Panc1 (cell line): ENCODE measurements at regions not wholly inside any gene's neighbourhood (a gene's known extent, or its start where the extent isn't known, plus 50 kb on each side); places are given as distances from the start of the nearest gene placed in this dataset.
"Not testable (repeated sequence)": the region's sequence is repeated elsewhere in the genome, so short reads cannot be mapped to it uniquely, and the experiment has no call there.

Source experiments
- ATAC-seq: fragments of 200-7000 bp; cut with Tn5 transposase; 2 replicates; pipeline ENCODE4 v1.9.1; 2020; ENCODE audit warnings: mild to moderate bottlenecking, moderate library complexity
- BruUV-seq: library from RNA; stranded (reverse); fragments of 400-500 nt; replicated peaks from 2 replicates; lab custom pipeline; 2021; lab: Mats Ljungman, UMichigan
- CTCF ChIA-PET: fragments of 300-600 bp; sonication (Branson Sonifier 250); formaldehyde crosslinking; loops from one replicate; lab custom pipeline; 2022; ENCODE audit warnings: antibody characterized with exemption; lab: Charles Lee
- POLR2A ChIA-PET: fragments of 300-600 bp; sonication (Branson Sonifier 250); formaldehyde crosslinking; loops from one replicate; lab custom pipeline; 2022; ENCODE audit warnings: antibody characterized with exemption; lab: Charles Lee
- DNase-seq: peaks from one replicate; pipeline ENCODE4 v3.0.0-alpha.2; 2010; ENCODE audit warnings: low read depth, low spot score
- H3K27ac ChIP-seq: 2 replicates; pipeline ENCODE4 v1.5.1; 2011; ENCODE audit warnings: mild to moderate bottlenecking, low read length, inconsistent platforms
- H3K27me3 ChIP-seq: fragments of 200-500 bp; sonication (Bioruptor generic); 2 replicates; pipeline ENCODE4 v1.6.0; 2014; ENCODE audit warnings: low read length, inconsistent platforms; ENCODE audit not compliant: control insufficient read depth, insufficient read depth
- H3K36me3 ChIP-seq: fragments of 200-500 bp; sonication (Bioruptor generic); 2 replicates; pipeline ENCODE4 v1.5.1; 2014; ENCODE audit warnings: inconsistent platforms, mild to moderate bottlenecking, low read length, moderate library complexity; ENCODE audit not compliant: control insufficient read depth, insufficient read depth
- H3K4me1 ChIP-seq: 2 replicates; pipeline ENCODE4 v1.5.1; 2011; ENCODE audit warnings: inconsistent platforms, mild to moderate bottlenecking, low read length, moderate library complexity; ENCODE audit not compliant: control insufficient read depth, insufficient read depth
- H3K4me3 ChIP-seq, 2 experiments: 2 replicates each; pipeline ENCODE4 v1.5.1; 2011 to 2012; ENCODE audit warnings: low read depth in 2 of 2, low read length in 2 of 2, mild to moderate bottlenecking in 2 of 2, inconsistent platforms in 1 of 2, moderate library complexity in 1 of 2
- H3K9me3 ChIP-seq: fragments of 200-500 bp; sonication (Bioruptor generic); 2 replicates; pipeline ENCODE4 v1.5.1; 2014; ENCODE audit warnings: low read depth, mild to moderate bottlenecking, inconsistent platforms, low read length, moderate library complexity; ENCODE audit not compliant: control insufficient read depth, insufficient read depth
- POLR2AphosphoS5 ChIP-seq: IDR thresholded peaks from 2 replicates; pipeline ENCODE4 v1.6.1; 2012; ENCODE audit warnings: mild to moderate bottlenecking, low read depth, low read length, moderate library complexity
- SIN3A ChIP-seq: IDR thresholded peaks from 2 replicates; pipeline ENCODE4 v1.6.1; 2012; ENCODE audit warnings: low read depth, mild to moderate bottlenecking, low read length, moderate library complexity, borderline replicate concordance; ENCODE audit not compliant: insufficient read depth
- TCF7L2 ChIP-seq: IDR thresholded peaks from 2 replicates; pipeline ENCODE4 v1.6.1; 2011; ENCODE audit warnings: mild to moderate bottlenecking, low read depth, low read length, inconsistent platforms
- in situ Hi-C: cut with HindIII; loops from 2 replicates; pipeline ENCODE4 v1.10.0; 2016; ENCODE audit warnings: low sequenced_read_pairs, low pct_unique_long_range_greater_than_20kb
- intact Hi-C: fragments of 100-400 bp; cut with micrococcal nuclease; formaldehyde crosslinking; loops from one replicate; pipeline ENCODE4 v1.10.0; 2022; ENCODE audit not compliant: unreplicated experiment
- TF ChIP-seq, protein P1 (sequence below), 2 experiments: IDR thresholded peaks; 2 replicates each; pipeline ENCODE4 v1.6.1; 2011 to 2012; ENCODE audit warnings: low read depth in 2 of 2, control low read depth in 1 of 2, low read length in 1 of 2, mild to moderate bottlenecking in 1 of 2, moderate library complexity in 1 of 2; ENCODE audit not compliant: insufficient read depth in 1 of 2
- TF ChIP-seq, protein P2 (sequence below): fragments of 450-650 bp; IDR thresholded peaks from 2 replicates; pipeline ENCODE4 v1.5.1; 2017; ENCODE audit warnings: mild to moderate bottlenecking

DNA sequence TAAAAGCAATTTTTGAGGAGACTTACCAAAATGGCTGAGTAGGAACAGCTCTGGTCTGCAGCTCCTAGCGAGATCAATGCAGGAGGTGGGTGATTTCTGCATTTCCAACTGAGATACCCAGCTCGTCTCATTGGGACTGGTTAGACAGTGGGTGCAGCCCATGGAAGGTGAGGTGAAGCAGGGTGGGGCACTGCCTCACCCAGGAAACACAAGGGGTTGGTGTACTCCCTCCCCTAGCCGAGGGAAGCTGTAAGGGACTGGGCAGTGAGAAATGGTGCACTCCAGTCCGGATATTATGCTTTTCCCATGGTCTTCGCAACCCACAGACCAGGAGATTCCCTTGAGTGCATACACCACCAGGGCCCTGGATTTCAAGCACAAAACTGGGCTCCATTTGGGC, 419.0 kb downstream of the NUP35 start:
- Histone ChIP-seq H3K4me1 (no peaks in the 10 kb centered on the region), H3K4me3 (no peak overlapping the region), H3K27ac (no peak overlapping the region), H3K36me3 (no peaks in the 10 kb centered on the region), H3K9me3 (no peaks in the 10 kb centered on the region), H3K27me3 (no peaks in the 10 kb centered on the region)
- in situ Hi-C loops (no loop called here), intact Hi-C loops (no loop called here)
- TF ChIP-seq TCF7L2 (no peak), SIN3A (no peak)
- TF ChIP-seq, protein P1, sequence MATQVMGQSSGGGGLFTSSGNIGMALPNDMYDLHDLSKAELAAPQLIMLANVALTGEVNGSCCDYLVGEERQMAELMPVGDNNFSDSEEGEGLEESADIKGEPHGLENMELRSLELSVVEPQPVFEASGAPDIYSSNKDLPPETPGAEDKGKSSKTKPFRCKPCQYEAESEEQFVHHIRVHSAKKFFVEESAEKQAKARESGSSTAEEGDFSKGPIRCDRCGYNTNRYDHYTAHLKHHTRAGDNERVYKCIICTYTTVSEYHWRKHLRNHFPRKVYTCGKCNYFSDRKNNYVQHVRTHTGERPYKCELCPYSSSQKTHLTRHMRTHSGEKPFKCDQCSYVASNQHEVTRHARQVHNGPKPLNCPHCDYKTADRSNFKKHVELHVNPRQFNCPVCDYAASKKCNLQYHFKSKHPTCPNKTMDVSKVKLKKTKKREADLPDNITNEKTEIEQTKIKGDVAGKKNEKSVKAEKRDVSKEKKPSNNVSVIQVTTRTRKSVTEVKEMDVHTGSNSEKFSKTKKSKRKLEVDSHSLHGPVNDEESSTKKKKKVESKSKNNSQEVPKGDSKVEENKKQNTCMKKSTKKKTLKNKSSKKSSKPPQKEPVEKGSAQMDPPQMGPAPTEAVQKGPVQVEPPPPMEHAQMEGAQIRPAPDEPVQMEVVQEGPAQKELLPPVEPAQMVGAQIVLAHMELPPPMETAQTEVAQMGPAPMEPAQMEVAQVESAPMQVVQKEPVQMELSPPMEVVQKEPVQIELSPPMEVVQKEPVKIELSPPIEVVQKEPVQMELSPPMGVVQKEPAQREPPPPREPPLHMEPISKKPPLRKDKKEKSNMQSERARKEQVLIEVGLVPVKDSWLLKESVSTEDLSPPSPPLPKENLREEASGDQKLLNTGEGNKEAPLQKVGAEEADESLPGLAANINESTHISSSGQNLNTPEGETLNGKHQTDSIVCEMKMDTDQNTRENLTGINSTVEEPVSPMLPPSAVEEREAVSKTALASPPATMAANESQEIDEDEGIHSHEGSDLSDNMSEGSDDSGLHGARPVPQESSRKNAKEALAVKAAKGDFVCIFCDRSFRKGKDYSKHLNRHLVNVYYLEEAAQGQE (IDR thresholded peaks at IDR 0.05; ENCODE audit: insufficient read depth in 1 of 2, low read depth in 2 of 2, low read length in 1 of 2) = no peak
- TF ChIP-seq, protein P2, sequence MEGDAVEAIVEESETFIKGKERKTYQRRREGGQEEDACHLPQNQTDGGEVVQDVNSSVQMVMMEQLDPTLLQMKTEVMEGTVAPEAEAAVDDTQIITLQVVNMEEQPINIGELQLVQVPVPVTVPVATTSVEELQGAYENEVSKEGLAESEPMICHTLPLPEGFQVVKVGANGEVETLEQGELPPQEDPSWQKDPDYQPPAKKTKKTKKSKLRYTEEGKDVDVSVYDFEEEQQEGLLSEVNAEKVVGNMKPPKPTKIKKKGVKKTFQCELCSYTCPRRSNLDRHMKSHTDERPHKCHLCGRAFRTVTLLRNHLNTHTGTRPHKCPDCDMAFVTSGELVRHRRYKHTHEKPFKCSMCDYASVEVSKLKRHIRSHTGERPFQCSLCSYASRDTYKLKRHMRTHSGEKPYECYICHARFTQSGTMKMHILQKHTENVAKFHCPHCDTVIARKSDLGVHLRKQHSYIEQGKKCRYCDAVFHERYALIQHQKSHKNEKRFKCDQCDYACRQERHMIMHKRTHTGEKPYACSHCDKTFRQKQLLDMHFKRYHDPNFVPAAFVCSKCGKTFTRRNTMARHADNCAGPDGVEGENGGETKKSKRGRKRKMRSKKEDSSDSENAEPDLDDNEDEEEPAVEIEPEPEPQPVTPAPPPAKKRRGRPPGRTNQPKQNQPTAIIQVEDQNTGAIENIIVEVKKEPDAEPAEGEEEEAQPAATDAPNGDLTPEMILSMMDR = no peak
- no TSS peak for BruUV-seq
- ATAC-seq (no peak), DNase-seq (no peak)
- CTCF ChIA-PET = no interaction called here
- POLR2A ChIA-PET = no interaction called here

DNA sequence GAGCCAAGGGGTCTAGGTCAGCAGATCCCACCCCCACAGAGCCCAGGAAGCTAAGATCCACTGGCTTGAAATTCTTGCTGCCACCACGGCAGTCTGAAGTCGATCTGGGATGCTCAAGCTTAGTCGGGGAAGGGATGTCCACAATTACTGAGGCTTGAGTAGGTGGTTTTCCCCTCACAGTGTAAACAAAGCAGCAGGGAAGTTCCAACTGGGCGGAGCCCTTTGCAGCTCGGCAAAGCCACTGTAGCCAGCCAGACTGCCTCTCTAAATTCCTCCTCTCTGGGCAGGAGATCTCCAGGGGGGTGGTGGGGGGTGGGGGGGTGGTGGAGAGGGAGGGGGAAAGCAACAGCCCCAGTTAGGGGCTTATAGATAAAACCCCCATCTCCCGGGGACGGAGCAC, 419.5 kb downstream of the NUP35 start:
- Histone ChIP-seq H3K27ac (no peak overlapping the region), H3K36me3 (no peaks in the 10 kb centered on the region), H3K4me1 (no peaks in the 10 kb centered on the region), H3K4me3 (no peak overlapping the region), H3K9me3 (no peaks in the 10 kb centered on the region), H3K27me3 (no peaks in the 10 kb centered on the region)
- intact Hi-C loops = no loop called here
- TF ChIP-seq, protein P1 (IDR thresholded peaks at IDR 0.05; ENCODE audit: insufficient read depth in 1 of 2, low read depth in 2 of 2, low read length in 1 of 2) = no peak
- TF ChIP-seq, protein P2 = no peak
- TF ChIP-seq TCF7L2 (no peak), POLR2AphosphoS5 (no peak), SIN3A (no peak)
- no TSS peak for BruUV-seq
- in situ Hi-C loops = no loop called here
- CTCF ChIA-PET = no interaction called here
- DNase-seq = no peak
- POLR2A ChIA-PET = no interaction called here
- no peak for ATAC-seq

DNA sequence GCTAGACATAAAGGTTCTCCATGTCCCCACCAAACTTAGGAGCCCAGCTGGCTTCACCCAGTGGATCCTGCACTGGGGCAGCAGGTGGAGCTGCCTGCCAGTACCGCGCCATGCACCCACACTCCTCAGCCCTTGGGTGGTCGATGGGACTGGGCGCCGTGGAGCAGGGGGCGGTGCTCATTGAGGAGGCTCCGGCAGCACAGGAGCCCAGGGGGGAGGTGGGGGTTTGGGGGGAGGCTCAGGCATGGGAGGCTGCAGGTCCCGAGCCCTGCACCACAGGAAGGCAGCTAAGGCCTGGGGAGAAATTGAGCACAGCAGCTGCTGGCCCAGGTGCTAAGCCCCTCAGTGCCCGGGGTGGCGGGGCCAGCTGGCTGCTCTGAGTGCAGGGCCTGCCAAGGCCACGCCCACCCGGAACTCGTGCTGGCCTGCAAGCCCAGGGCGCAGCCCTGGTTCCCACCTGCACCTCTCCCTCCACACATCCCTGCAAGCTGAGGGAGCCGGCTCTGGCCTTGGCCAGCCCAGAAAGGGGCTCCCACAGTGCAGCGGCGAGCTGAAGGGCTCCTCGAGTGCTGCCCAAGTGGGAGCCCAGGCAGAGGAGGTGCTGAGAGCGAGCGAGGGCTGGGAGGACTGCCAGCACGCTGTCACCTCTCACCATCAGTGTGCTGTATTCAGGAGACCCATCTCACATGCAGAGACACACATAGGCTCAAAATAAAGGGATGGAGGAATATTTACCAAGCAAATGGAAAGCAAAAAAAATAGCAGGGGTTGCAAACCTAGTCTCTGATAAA, 422.5 kb downstream of the NUP35 start:
- intact Hi-C loops, in situ Hi-C loops: not testable (repeated sequence)

More for the DNA sequence above, 422.5 kb downstream of the NUP35 start:
- H3K36me3 ChIP-seq, CTCF ChIA-PET, DNase-seq, ATAC-seq, H3K4me1 ChIP-seq, H3K4me3 ChIP-seq, H3K27me3 ChIP-seq, H3K9me3 ChIP-seq, BruUV-seq, POLR2A ChIA-PET, H3K27ac ChIP-seq: not testable (repeated sequence)
